HL-60/S4 treated with retinoic acid at 250 ng/mL for 4 days and 3 days (cell line): ENCODE measurements at regions not wholly inside any gene's neighbourhood (a gene's known extent, or its start where the extent isn't known, plus 50 kb on each side); places are given as distances from the start of the nearest gene placed in this dataset.

Experiments
- in situ Hi-C: fragments of 300-500 bp; cut with MboI; formaldehyde crosslinking; loops from 2 replicates; pipeline ENCODE4 v1.7.0; 2022; ENCODE audit warnings: low sequenced_read_pairs

DNA sequence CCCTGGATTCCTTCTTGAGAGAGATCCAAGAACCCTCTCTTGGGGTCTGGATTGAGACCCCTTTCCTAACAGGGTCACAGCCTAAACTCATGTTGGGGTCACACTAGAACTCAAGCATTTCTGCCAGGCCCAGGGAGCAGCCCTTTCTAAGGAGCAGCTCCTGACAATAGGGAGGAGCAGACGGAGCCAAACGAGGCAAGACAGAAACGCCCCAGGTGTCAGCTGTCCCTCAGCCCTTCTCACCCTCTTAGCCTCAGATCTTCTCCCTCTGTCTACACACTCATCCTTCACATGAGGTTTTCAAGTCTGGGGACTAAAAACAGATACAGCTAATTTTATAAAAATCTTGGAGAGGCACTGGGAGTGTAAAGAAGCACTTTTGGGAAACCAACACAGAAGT is 157.2 kb downstream of the SOCS6 start:
- in situ Hi-C loops, result loop anchor here (25.0 kb wide), 1 partner anchor 234 kb away; the partner anchor contains the start of gene RTTN

- in situ Hi-C loops, result loop anchor here (25.0 kb wide), 1 partner anchor 231 kb away; the partner anchor contains the start of gene RTTN
Observed at GRCh38 chr18:70442933-70443332, 154.1 kb downstream of the SOCS6 start.

DNA sequence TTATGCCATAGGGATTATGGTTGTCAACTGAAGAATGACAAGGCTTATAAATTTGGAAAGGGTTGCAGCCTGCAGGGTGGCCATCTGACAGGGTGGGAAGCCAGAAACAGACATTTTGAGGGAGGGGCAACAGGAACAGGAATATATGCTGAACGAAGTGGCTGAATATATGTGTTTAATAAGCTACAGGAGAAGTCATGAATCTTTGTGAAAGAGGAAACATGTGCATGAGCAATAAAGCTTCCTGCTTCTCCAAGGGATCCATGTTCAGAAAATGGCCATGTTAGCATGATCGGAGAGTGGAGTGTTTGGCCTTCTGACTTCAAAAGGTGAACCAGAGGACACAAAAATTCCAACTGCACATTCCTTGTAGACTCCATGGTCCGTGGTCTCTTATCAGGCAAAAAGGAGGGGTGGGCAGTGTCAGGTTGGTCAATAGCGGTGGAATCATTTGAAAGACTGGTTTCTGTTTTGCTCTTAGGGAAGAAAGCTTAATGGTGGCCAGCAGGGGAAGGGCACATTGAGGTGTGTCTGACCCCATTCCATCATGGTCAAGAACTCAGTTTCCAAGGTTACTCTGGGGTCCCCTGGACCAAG is 144.1 kb downstream of the SOCS6 start:
- in situ Hi-C loops, result loop anchor here (25.0 kb wide), 1 partner anchor 221 kb away; the partner anchor contains the start of gene RTTN

- in situ Hi-C loops, result loop anchor here (25.0 kb wide), 1 partner anchor 219 kb away; the partner anchor contains the start of gene RTTN
Observed at GRCh38 chr18:70431203-70431624, 142.4 kb downstream of the SOCS6 start.

- in situ Hi-C loops, result loop anchor here (25.0 kb wide), 1 partner anchor 218 kb away; the partner anchor contains the start of gene RTTN
Observed at GRCh38 chr18:70430501-70431173, 141.8 kb downstream of the SOCS6 start.

- in situ Hi-C loops, result loop anchor here (25.0 kb wide), 1 partner anchor 218 kb away; the partner anchor contains the start of gene RTTN
Observed at GRCh38 chr18:70429847-70430500, 141.1 kb downstream of the SOCS6 start.

DNA sequence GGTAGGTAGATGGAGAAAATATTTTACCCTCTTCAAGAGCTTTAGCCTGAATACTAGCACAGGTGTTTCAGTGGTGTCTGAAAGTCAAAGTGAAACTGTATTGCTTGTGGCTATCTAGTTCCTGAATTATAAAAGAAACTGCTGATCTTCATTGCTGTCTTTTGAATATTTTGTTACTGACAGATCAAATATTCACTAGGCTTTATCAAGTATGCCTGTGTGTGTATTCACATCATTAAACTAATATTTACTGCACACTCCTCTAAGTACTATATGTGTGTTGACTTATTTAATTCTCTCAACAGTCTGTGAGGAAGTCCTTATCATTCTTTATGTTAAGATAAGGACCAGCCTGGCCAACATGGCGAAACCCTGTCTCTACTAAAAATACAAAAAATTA is 139.6 kb downstream of the SOCS6 start:
- in situ Hi-C loops, result loop anchor here (25.0 kb wide), 1 partner anchor 216 kb away; the partner anchor contains the start of gene RTTN

DNA sequence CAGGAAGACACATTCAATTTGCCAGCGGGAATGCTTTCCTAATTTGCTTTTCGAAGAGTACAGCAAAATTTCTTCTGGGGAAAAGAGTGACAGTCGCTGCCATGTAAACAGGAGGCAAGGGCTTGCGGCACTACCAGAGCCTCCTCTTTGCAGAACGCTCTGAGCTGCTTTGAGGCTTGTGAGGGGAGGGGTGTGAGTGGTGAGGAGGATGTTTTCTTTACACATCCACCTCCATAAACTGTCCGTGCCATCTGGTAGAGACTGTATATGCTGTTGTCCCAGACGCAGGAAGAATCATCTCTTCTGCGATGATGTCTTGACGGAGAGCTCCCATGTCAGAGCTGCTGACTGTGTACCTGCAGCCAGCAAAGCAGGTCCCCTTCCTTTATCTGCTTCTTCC is 138.0 kb downstream of the SOCS6 start:
- in situ Hi-C loops, result loop anchor here (25.0 kb wide), 1 partner anchor 215 kb away; the partner anchor contains the start of gene RTTN

DNA sequence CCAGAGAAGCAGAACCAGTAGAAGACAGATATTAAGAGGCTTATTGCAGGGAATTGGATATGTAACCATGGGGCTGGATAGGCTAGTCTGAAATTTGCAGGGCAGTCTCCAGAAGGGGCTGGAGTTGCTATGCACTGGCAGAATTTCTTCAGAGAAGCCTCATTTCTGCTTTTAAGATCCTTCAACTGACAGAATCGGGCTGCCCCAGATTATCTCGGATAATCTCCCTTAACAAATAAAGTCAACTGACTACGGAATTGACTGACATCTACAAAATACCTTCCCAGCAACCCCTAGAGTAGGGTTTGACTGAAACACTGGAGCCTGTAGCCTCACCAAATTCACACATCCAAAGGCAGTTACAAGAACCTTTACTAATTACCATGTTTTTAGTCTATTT is 136.4 kb downstream of the SOCS6 start:
- in situ Hi-C loops, result loop anchor here (25.0 kb wide), 1 partner anchor 213 kb away; the partner anchor contains the start of gene RTTN

DNA sequence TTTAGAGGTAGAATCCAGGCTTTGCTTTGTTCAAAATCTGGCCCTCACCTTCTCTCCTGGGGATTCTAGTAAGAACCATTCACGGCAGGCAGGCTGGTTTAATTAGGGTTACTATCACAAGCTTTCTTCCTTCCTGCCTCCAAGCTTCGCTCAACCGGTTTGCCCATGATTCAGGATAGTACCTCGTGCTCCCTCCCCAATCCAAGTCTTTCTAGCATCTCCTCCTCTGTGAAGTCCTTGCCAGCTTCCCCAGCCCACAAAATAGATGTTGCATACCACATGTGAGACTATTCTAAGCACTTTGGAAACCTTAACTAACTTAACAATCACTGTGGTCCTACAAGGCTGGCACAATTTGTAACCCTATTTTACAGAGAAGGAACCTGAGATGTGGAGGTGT is 135.1 kb downstream of the SOCS6 start:
- in situ Hi-C loops, result no loop called here

GRCh38 chr18:70423120-70423519 is 134.3 kb downstream of the SOCS6 start:
- in situ Hi-C loops, result no loop called here

DNA sequence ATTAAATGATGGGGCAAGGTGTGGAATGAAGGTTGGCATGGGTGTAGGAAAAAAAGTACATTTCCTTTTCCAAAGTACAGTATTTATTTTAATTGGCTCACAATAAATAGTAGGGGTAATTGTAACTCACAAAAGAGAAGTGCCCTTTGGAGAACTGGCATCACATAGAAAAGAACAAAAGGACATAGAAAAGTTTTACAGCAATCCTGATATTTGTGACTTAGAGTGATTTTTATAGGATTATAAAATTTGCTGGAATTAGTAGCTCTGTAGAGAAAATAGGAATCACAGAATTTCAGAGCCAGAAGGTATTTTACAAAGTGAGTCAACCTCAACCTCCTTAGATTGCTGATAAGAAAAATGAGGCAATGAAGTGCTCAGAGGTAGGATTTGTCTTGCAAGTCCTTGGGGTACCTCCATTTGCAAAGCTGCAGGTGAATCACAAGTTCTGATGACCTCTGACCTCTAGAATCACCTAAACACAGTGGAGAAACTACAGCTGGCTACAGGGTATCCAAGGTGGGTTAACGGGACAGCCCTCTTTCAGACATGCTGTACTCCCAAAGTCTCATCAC is 133.6 kb downstream of the SOCS6 start:
- in situ Hi-C loops, result no loop called here

- in situ Hi-C loops, result no loop called here
Observed at GRCh38 chr18:70421471-70422390, 132.9 kb downstream of the SOCS6 start.

GRCh38 chr18:70420146-70420898 is 131.5 kb downstream of the SOCS6 start:
- in situ Hi-C loops, result no loop called here

DNA sequence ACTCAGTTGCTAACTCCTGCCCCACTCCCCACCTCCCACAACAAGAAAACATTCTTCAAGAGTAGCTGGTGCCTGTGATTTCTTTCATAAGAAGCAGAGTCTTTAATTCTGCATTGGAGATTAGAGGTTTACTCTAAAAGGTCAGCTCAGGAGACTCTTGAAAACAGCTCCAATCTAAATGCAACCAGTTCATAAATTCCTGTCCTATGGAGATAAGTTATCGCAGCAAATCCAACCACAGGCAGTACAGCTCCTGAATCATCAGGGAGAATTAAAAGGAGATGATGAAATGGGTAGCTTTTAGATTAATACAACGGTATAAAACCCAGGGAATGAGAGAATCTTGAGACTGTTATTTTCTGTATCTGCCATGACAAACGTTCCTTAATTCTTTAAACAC is 130.7 kb downstream of the SOCS6 start:
- in situ Hi-C loops, result no loop called here

DNA sequence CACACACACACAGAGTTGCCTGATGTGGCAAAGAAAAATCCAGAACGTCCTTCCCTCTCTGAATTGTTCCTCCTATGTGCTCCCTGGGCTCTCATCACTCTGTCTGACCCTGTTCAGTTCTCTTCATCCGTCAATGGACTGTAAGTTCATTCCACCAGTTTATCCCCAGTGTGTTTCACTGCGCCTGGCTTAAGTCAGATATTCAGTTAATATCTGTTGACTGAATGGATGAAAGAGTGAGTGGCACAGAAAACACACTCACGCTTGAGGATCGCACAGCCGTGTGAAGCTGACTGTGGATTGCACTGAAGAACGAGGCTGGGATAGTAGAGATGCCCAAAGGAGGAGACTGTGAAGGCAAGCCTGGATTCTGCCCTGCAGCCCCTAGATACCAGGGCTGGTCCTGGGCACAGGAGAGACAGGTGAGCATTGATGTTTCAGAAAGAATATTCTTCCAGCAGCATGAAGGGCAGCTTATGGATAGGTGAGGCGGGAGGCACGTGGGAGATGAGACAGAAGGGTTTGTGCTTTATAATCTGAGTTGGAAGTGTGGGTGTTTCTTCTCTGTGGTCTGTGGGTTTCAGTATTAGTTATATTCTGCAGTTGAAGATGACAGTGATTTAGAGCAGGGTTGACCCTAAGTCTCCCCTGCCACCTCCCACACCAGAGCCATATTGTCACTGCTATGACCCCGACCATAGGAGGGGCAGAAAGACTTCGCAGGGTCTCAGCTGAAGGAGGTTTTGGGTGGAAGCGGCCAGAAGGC is 129.9 kb downstream of the SOCS6 start:
- in situ Hi-C loops, result no loop called here

DNA sequence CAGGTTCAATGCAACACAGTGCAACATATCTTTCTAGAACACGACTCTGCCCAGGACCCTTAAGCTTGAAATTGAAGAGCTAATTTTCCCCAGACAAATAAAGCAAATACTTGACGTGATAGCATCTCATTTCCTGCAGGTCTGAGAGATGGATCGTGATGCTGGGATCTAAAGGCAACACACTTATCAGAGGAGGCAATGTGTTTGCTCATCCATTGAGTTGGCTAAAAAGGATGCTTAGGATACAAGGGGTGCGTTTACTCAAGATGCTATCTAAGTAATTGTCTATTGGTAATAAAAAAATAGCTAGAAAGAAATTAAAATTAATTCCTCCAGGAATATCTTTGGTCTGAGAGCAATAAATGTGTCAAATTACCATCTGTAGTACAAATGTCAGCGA is 129.0 kb downstream of the SOCS6 start:
- in situ Hi-C loops, result no loop called here

GRCh38 chr18:70416496-70416895 is 127.7 kb downstream of the SOCS6 start:
- in situ Hi-C loops, result no loop called here
